ENCODE measurements at regions not wholly inside any gene's neighbourhood (a gene's known extent, or its start where the extent isn't known, plus 50 kb on each side); places are given as distances from the start of the nearest gene placed in this dataset.

DNA sequence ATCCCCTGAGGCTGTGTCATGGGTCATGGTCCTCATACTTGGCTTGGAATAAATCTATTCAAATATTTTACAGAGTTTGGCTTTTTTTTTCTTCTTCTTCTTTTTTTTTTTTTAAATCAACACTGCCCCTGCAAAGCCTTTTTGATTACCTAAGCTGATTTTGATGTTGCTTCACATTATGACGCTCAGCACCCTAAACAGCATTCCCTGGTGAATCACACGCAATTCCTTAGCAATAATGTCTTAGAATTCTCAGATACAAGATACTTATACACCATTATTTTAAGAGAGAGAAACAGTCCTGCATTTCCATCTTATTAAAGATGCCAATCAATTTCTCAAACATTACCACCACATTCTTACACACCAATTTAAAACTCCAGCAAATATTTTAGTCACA, 323.7 kb upstream of the IGFBP3 start:
- Histone ChIP-seq H3K4me1 (ENCODE audit: control insufficient read depth in 2 of 2, insufficient read depth in 2 of 2, low read length in 2 of 2) (no peaks in the 10 kb centered on the region), H3K36me3 (replicated peaks in 1 of 2; ENCODE audit: control extremely low read depth in 1 of 2, control insufficient read depth in 1 of 2, extremely low read depth in 1 of 2, insufficient read depth in 2 of 2, low read length in 1 of 2) (no peaks in the 10 kb centered on the region), H3K4me3 (ENCODE audit: control extremely low read depth in 1 of 5, extremely low read depth in 1 of 5, insufficient read depth in 1 of 5, low read depth in 2 of 5, low read length in 4 of 5) (no peak overlapping the region), H3K9me3 (ENCODE audit: control extremely low read depth in 1 of 3, control insufficient read depth in 2 of 3, insufficient read depth in 1 of 3, low read length in 2 of 3) (no peaks in the 10 kb centered on the region), H3K79me2 (ENCODE audit: control insufficient read depth, insufficient read depth, low read length) (no peaks in the 10 kb centered on the region), H3K9ac (ENCODE audit: low read length) (no peak overlapping the region), H3K27me3 (replicated peaks in 1 of 4; ENCODE audit: control extremely low read depth in 1 of 4, control insufficient read depth in 3 of 4, insufficient read depth in 4 of 4, low read length in 3 of 4) (no peaks in the 10 kb centered on the region), H3K27ac (ENCODE audit: low read length in 2 of 2) (no peak overlapping the region), H2AFZ (ENCODE audit: insufficient read depth, low read depth, low read length, poor library complexity, severe bottlenecking) (no peak overlapping the region), H4K20me1 (ENCODE audit: control insufficient read depth, insufficient read depth, low read length, poor library complexity, severe bottlenecking) (no peaks in the 10 kb centered on the region), H3K4me2 (replicated peaks; ENCODE audit: low read depth, low read length, poor library complexity, severe bottlenecking) (no peak overlapping the region)
- Mint-ChIP-seq H3K9me3 (ENCODE audit: insufficient read depth) (no peaks in the 10 kb centered on the region), H3K4me3 (no peak overlapping the region), H3K27me3 (peaks cover 4% of the 10 kb centered on the region), H3K4me1 (no peaks in the 10 kb centered on the region), H3K27ac (no peak overlapping the region)
- ATAC-seq (ENCODE audit: low read depth), result no peak
- ChIA-PET POLR2A (no interaction called here), CTCF (no interaction called here)
- intact Hi-C loops (cut with micrococcal nuclease), result no loop called here
- WGBS (ENCODE audit: insufficient coverage), result 80% methylated on average over 1 of the region's 2 CpGs
- DNase-seq, result no peak
- TF ChIP-seq, protein P1, sequence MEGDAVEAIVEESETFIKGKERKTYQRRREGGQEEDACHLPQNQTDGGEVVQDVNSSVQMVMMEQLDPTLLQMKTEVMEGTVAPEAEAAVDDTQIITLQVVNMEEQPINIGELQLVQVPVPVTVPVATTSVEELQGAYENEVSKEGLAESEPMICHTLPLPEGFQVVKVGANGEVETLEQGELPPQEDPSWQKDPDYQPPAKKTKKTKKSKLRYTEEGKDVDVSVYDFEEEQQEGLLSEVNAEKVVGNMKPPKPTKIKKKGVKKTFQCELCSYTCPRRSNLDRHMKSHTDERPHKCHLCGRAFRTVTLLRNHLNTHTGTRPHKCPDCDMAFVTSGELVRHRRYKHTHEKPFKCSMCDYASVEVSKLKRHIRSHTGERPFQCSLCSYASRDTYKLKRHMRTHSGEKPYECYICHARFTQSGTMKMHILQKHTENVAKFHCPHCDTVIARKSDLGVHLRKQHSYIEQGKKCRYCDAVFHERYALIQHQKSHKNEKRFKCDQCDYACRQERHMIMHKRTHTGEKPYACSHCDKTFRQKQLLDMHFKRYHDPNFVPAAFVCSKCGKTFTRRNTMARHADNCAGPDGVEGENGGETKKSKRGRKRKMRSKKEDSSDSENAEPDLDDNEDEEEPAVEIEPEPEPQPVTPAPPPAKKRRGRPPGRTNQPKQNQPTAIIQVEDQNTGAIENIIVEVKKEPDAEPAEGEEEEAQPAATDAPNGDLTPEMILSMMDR (IDR thresholded peaks at IDR 0.05), result no peak
- TF ChIP-seq EZH2 (IDR thresholded peaks at IDR 0.05; ENCODE audit: borderline replicate concordance, insufficient read depth, low read depth, low read length, poor library complexity, severe bottlenecking), result no peak

DNA sequence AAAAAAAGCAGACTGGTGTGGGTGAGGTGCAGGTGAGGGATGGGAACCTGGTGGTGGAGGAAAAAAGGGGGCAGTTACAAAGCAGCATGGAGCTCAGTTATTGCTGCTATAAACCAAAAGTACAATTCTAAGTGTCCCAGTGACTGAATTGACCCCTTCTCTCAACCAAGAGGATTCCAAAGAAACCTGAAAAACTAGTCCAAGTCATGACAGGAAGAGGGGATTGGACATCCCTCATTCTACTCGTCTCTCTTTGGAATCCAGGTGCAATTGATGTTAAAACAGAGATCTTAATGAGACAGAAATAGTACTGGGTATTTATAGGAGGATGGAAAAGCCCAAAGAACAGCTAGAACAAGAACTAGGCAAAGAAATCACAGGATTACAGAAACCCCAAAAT, 322.3 kb upstream of the IGFBP3 start:
- POLR2A ChIA-PET, result no interaction called here
- no peak overlapping the region for H3K4me3 Mint-ChIP-seq
- DNase-seq, result no peak
- H3K9me3 ChIP-seq (ENCODE audit: control extremely low read depth in 1 of 3, control insufficient read depth in 2 of 3, insufficient read depth in 1 of 3, low read length in 2 of 3), result no peaks in the 10 kb centered on the region
- H3K79me2 ChIP-seq (ENCODE audit: control insufficient read depth, insufficient read depth, low read length), result no peaks in the 10 kb centered on the region
- no peak overlapping the region for H3K27ac Mint-ChIP-seq
- H2AFZ ChIP-seq (ENCODE audit: insufficient read depth, low read depth, low read length, poor library complexity, severe bottlenecking), result no peak overlapping the region
- TF ChIP-seq EZH2 (IDR thresholded peaks at IDR 0.05; ENCODE audit: borderline replicate concordance, insufficient read depth, low read depth, low read length, poor library complexity, severe bottlenecking), result no peak
- TF ChIP-seq, protein P1 (IDR thresholded peaks at IDR 0.05), result no peak
- no peaks in the 10 kb centered on the region for H3K4me1 ChIP-seq (ENCODE audit: control insufficient read depth in 2 of 2, insufficient read depth in 2 of 2, low read length in 2 of 2)
- H3K9me3 Mint-ChIP-seq (ENCODE audit: insufficient read depth), result no peaks in the 10 kb centered on the region
- no peaks in the 10 kb centered on the region for H4K20me1 ChIP-seq (ENCODE audit: control insufficient read depth, insufficient read depth, low read length, poor library complexity, severe bottlenecking)
- H3K9ac ChIP-seq (ENCODE audit: low read length), result no peak overlapping the region
- WGBS (ENCODE audit: insufficient coverage), result 60% methylated on average over 1 of the region's 1 CpG
- intact Hi-C loops (cut with micrococcal nuclease), result no loop called here
- no peaks in the 10 kb centered on the region for H3K36me3 ChIP-seq (replicated peaks in 1 of 2; ENCODE audit: control extremely low read depth in 1 of 2, control insufficient read depth in 1 of 2, extremely low read depth in 1 of 2, insufficient read depth in 2 of 2, low read length in 1 of 2)
- CTCF ChIA-PET, result no interaction called here
- H3K27ac ChIP-seq (ENCODE audit: low read length in 2 of 2), result no peak overlapping the region
- no peaks in the 10 kb centered on the region for H3K27me3 Mint-ChIP-seq
- no peak overlapping the region for H3K4me2 ChIP-seq (replicated peaks; ENCODE audit: low read depth, low read length, poor library complexity, severe bottlenecking)
- no peaks in the 10 kb centered on the region for H3K4me1 Mint-ChIP-seq
- H3K27me3 ChIP-seq (replicated peaks in 1 of 4; ENCODE audit: control extremely low read depth in 1 of 4, control insufficient read depth in 3 of 4, insufficient read depth in 4 of 4, low read length in 3 of 4), result no peaks in the 10 kb centered on the region
- no peak overlapping the region for H3K4me3 ChIP-seq (ENCODE audit: control extremely low read depth in 1 of 5, extremely low read depth in 1 of 5, insufficient read depth in 1 of 5, low read depth in 2 of 5, low read length in 4 of 5)
- no peak for ATAC-seq (ENCODE audit: low read depth)
